DND-41 (cell line): ENCODE measurements at regions not wholly inside any gene's neighbourhood (a gene's known extent, or its start where the extent isn't known, plus 50 kb on each side); places are given as distances from the start of the nearest gene placed in this dataset.
"Not testable (repeated sequence)": the region's sequence is repeated elsewhere in the genome, so short reads cannot be mapped to it uniquely, and the experiment has no call there.

ENCODE experiments used
- CTCF ChIP-seq: IDR thresholded peaks from 2 replicates; pipeline ENCODE4 v1.5.1; 2012; ENCODE audit warnings: borderline replicate concordance, low read length, moderate library complexity, mild to moderate bottlenecking; ENCODE audit not compliant: poor library complexity, severe bottlenecking; ENCODE audit errors: extremely low read depth
- EZH2 ChIP-seq: IDR thresholded peaks from 3 replicates; pipeline ENCODE4 v1.6.1; 2012; ENCODE audit warnings: borderline replicate concordance, low read depth, mild to moderate bottlenecking, moderate library complexity, low read length, inconsistent platforms; ENCODE audit not compliant: severe bottlenecking

GRCh38 chr13:83439464-83439863 is 442.8 kb downstream of the SLITRK1 start:
- not testable (repeated sequence) for TF ChIP-seq CTCF, EZH2
